Fibroblast of lung (primary cell): ENCODE measurements at regions not wholly inside any gene's neighbourhood (a gene's known extent, or its start where the extent isn't known, plus 50 kb on each side); places are given as distances from the start of the nearest gene placed in this dataset.

Experiments used
- DNase-seq, 2 donors: peaks; one replicate each; pipeline versions ENCODE4 v3.0.0 to v3.0.0-alpha.2; 2010; ENCODE audit warnings: low read depth in 2 of 2
- H2AFZ ChIP-seq: 2 replicates; pipeline ENCODE4 v1.5.1; 2012; ENCODE audit warnings: low read length, control low read depth, inconsistent platforms
- H3K27ac ChIP-seq: 2 replicates; pipeline ENCODE4 v1.5.1; 2011; ENCODE audit warnings: low read length, control low read depth; ENCODE audit not compliant: insufficient read depth
- H3K27me3 ChIP-seq: 2 replicates; pipeline ENCODE4 v1.5.1; 2011; ENCODE audit warnings: mild to moderate bottlenecking, low read length; ENCODE audit not compliant: control insufficient read depth, insufficient read depth
- H3K36me3 ChIP-seq: 2 replicates; pipeline ENCODE4 v1.5.1; 2011; ENCODE audit warnings: low read length; ENCODE audit not compliant: control insufficient read depth, insufficient read depth
- H3K4me1 ChIP-seq: 2 replicates; pipeline ENCODE4 v1.5.1; 2011; ENCODE audit warnings: low read length; ENCODE audit not compliant: control insufficient read depth, insufficient read depth; ENCODE audit errors: extremely low read depth
- H3K4me2 ChIP-seq: 2 replicates; pipeline ENCODE4 v1.5.1; 2011; ENCODE audit warnings: low read length, control low read depth; ENCODE audit not compliant: insufficient read depth; ENCODE audit errors: extremely low read depth
- H3K4me3 ChIP-seq, 4 experiments: fragments of 200-600 bp in 1 of 4; sonication (generic) in 1 of 4; replicated peaks in 1 of 4; 2 replicates each; pipeline ENCODE4 v1.5.1; 2011 to 2016; ENCODE audit warnings: low read length in 4 of 4, low read depth in 3 of 4, mild to moderate bottlenecking in 3 of 4, control low read depth in 2 of 4, inconsistent platforms in 1 of 4, mixed read lengths in 1 of 4; ENCODE audit not compliant: insufficient read depth in 1 of 4; ENCODE audit errors: control extremely low read depth in 1 of 4
- H3K79me2 ChIP-seq: 2 replicates; pipeline ENCODE4 v1.5.1; 2012; ENCODE audit warnings: mild to moderate bottlenecking, low read length, inconsistent platforms; ENCODE audit not compliant: control insufficient read depth, insufficient read depth
- H3K9ac ChIP-seq: 2 replicates; pipeline ENCODE4 v1.5.1; 2011; ENCODE audit warnings: mild to moderate bottlenecking, low read length, control low read depth; ENCODE audit not compliant: insufficient read depth
- H3K9me3 ChIP-seq: 2 replicates; pipeline ENCODE4 v1.5.1; 2012; ENCODE audit warnings: low read depth, low read length; ENCODE audit not compliant: control insufficient read depth, insufficient read depth
- H4K20me1 ChIP-seq: 2 replicates; pipeline ENCODE4 v1.5.1; 2011; ENCODE audit warnings: low read length; ENCODE audit not compliant: control insufficient read depth, insufficient read depth; ENCODE audit errors: extremely low read depth
- CTCF ChIP-seq, 2 donors: IDR thresholded peaks in 1 of 2; conservative IDR thresholded peaks in 1 of 2; 1 replicate in 1 of 2; 2 replicates in 1 of 2; pipeline ENCODE4 v1.5.1; 2011 to 2012; ENCODE audit warnings: low read length in 2 of 2, control low read depth in 1 of 2, inconsistent platforms in 1 of 2, low read depth in 1 of 2, mild to moderate bottlenecking in 1 of 2
- EZH2 ChIP-seq: IDR thresholded peaks from 2 replicates; pipeline ENCODE4 v1.5.1; 2012; ENCODE audit warnings: low read length, control low read depth, mild to moderate bottlenecking; ENCODE audit errors: missing control alignments

GRCh38 chr20:58586565-58587093 lies 64.5 kb upstream of the STX16 start:
- H3K79me2 ChIP-seq: no peaks in the 10 kb centered on the region
- H3K27me3 ChIP-seq: peaks cover 6% of the 10 kb centered on the region
- no peak overlapping the region for H2AFZ ChIP-seq
- H3K27ac ChIP-seq: no peak overlapping the region
- H3K36me3 ChIP-seq: no peaks in the 10 kb centered on the region
- no peaks in the 10 kb centered on the region for H3K9me3 ChIP-seq
- H4K20me1 ChIP-seq: no peaks in the 10 kb centered on the region
- H3K4me2 ChIP-seq: no peak overlapping the region
- no peak overlapping the region for H3K4me3 ChIP-seq
- no peak for TF ChIP-seq CTCF (conservative IDR thresholded peaks at IDR 0.05 in 1 of 2, IDR thresholded peaks at IDR 0.05 in 1 of 2; ENCODE audit: low read depth in 1 of 2, low read length in 2 of 2)
- TF ChIP-seq EZH2: no peak
- no peak overlapping the region for H3K9ac ChIP-seq
- no peak for DNase-seq
- no peaks in the 10 kb centered on the region for H3K4me1 ChIP-seq

GRCh38 chr20:58585753-58586540 lies 65.1 kb upstream of the STX16 start:
- H3K36me3 ChIP-seq: no peaks in the 10 kb centered on the region
- no peak overlapping the region for H3K4me3 ChIP-seq
- no peak for DNase-seq
- H3K9me3 ChIP-seq: no peaks in the 10 kb centered on the region
- H3K4me2 ChIP-seq: no peak overlapping the region
- H3K27ac ChIP-seq: no peak overlapping the region
- H3K4me1 ChIP-seq: no peaks in the 10 kb centered on the region
- no peak overlapping the region for H3K9ac ChIP-seq
- H4K20me1 ChIP-seq: no peaks in the 10 kb centered on the region
- H2AFZ ChIP-seq: no peak overlapping the region
- TF ChIP-seq EZH2: no peak
- TF ChIP-seq CTCF (conservative IDR thresholded peaks at IDR 0.05 in 1 of 2, IDR thresholded peaks at IDR 0.05 in 1 of 2; ENCODE audit: low read depth in 1 of 2, low read length in 2 of 2): no peak
- peaks cover 3% of the 10 kb centered on the region for H3K27me3 ChIP-seq
- no peaks in the 10 kb centered on the region for H3K79me2 ChIP-seq

- no peak overlapping the region for H3K27ac ChIP-seq
- H3K4me2 ChIP-seq: peak overlapping the region; percentile 25
- H3K4me3 ChIP-seq: no peak overlapping the region
- no peak for TF ChIP-seq CTCF (conservative IDR thresholded peaks at IDR 0.05 in 1 of 2, IDR thresholded peaks at IDR 0.05 in 1 of 2; ENCODE audit: low read depth in 1 of 2, low read length in 2 of 2)
- no peak for TF ChIP-seq EZH2
- H3K79me2 ChIP-seq: no peaks in the 10 kb centered on the region
- DNase-seq: peak; percentile 45 to 73
- no peaks in the 10 kb centered on the region for H3K4me1 ChIP-seq
- no peaks in the 10 kb centered on the region for H4K20me1 ChIP-seq
- H3K9ac ChIP-seq: no peak overlapping the region
- no peaks in the 10 kb centered on the region for H3K27me3 ChIP-seq
- no peaks in the 10 kb centered on the region for H3K9me3 ChIP-seq
- no peak overlapping the region for H2AFZ ChIP-seq
- H3K36me3 ChIP-seq: no peaks in the 10 kb centered on the region
Observed at GRCh38 chr20:58584881-58585752, 66.0 kb upstream of the STX16 start.
